ENCODE measurements at regions not wholly inside any gene's neighbourhood (a gene's known extent, or its start where the extent isn't known, plus 50 kb on each side); places are given as distances from the start of the nearest gene placed in this dataset.

DNA sequence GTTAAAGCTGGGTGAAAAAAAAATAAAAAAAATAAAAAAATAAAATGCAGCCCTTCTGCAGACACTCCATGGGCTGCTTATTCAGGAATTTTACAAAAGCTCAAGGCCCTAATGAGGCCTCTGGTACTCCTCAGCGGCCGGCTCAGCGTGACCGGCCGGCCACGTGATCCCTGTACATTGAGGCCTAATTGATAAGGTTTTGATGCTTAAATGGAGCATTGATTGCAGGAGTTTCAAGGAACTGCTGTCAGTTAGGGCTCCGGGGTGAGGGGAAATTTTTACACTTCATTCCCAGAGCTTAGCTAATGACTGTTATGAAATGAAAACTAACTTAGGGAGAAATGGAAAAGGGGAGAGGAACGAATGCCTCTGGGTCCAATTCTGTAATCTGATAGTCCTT lies 368.8 kb upstream of the KIRREL3 start:
- FAIRE-seq: no peak

- no peak for FAIRE-seq
Measured at GRCh38 chr11:127362754-127363308, 362.3 kb upstream of the KIRREL3 start.

DNA sequence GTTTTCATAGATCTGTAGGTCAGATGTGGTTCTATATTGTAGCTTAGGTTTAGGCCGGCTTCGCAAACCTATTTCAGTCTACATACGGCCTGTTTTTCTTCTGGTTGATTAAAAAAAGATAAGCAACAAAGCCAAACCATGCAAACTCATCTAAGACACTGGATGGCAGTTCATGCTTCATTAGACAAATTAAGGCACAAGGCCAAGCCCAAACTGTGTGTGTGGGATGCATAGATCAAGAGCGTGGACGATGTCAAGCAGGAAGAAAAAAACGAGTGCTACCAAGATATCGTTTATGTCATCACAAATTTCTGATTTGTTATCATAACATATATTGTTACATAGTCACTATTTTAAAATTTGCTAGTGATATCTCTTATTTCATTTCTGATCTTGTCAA lies 357.6 kb upstream of the KIRREL3 start:
- no peak for FAIRE-seq

DNA sequence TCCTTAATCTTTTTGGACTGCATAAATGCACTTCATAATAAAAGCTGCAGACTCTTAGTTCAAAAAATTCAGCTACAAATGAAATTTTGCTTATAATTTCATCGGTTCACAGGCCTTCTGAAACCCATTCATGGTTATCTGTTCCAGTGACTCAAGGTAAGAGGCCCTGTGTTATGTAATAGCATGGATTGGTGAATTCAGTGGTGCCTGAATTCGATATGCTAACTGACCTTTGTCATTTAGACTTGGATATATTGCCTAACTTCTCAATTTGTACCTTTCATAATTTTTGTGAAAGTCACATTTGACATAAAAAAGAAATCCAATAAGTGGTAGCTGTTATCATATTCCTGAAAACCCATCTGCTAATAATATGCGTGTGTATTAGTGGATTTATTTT lies 349.9 kb upstream of the KIRREL3 start:
- FAIRE-seq: no peak

GRCh38 chr11:127345819-127346459 lies 345.4 kb upstream of the KIRREL3 start:
- no peak for FAIRE-seq

DNA sequence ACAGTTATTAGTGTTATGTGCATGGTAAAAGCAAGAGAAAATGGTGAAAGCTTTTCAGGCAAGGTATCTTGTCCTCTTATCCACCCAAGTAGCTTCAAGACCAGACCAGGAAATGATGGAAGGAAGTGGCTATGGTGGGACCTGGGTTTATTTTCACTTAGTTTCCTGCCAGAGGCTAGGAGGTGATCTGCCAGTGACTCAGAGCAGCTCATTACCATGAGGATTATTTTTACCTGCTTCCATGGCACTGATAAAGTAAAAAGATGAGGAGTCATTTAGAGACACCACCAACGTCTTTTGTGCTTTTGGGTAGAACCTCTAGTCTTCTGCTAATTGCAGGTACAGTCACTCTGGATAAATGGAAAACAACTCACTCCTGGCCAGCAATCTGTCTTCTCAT lies 339.9 kb upstream of the KIRREL3 start:
- no peak for FAIRE-seq

GRCh38 chr11:127339376-127339775 lies 338.8 kb upstream of the KIRREL3 start:
- no peak for FAIRE-seq

- no peak for FAIRE-seq
Measured at GRCh38 chr11:127338380-127339259, 338.1 kb upstream of the KIRREL3 start.

GRCh38 chr11:127334466-127334865 lies 333.9 kb upstream of the KIRREL3 start:
- FAIRE-seq: no peak

DNA sequence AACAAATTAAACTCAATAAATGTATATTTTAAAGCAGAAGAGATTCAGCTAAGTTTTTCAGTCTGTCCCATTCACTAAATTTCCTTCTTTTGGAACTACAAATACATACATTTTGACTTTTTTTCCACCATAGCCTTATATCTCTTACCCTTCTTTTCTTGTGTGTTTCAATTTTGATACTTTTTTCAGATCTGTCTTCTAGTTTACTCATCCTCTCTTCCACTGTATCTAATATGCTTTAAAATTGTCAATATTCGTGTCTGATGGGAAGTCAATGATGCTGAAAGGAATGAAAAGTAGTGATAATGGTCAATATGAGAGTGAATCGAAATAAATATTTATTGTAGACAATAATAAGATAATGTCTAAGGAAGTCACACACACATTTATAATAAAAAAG lies 332.3 kb upstream of the KIRREL3 start:
- FAIRE-seq: no peak

GRCh38 chr11:127330044-127330443 lies 329.5 kb upstream of the KIRREL3 start:
- no peak for FAIRE-seq

- no peak for FAIRE-seq
Measured at GRCh38 chr11:127308291-127308690, 307.7 kb upstream of the KIRREL3 start.

GRCh38 chr11:127307700-127308099 lies 307.1 kb upstream of the KIRREL3 start:
- FAIRE-seq: no peak

DNA sequence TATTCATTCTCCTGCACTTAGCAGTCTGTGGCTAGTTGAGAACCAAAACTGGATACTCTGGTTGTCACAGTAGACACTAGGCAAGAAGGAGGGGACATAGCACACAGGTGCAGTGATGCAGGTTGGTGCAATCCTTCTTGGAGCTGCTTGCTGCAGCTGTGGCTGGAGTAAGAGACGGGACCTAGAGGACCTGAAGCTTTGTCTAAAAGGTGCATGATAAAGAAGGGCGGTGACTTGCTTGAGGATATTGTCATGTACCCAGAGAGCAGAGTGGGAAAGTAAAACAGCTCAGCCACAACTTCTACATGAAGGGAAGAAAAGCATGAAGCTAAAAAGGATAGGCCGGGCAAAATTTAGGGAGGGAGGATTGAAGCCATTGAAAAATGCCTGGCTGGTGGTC lies 304.1 kb upstream of the KIRREL3 start:
- FAIRE-seq: no peak

DNA sequence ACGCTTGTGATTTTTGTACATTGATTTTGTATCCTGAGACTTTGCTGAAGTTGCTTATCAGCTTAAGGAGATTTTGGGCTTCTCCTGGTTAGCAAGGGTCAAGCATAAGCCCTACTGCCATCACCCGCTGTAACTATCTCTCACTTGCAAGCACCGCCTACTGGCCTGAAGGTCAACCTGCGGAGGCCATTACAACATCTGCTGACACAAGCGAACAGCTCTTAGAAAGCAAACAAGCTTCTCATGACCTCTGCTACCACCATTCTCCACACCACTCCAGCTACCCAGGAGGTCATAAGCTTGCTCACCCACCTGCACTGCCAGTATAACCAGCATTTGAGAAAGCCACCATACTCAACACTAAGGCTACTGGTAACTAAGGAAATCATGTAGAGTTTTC lies 288.4 kb upstream of the KIRREL3 start:
- no peak for FAIRE-seq

- FAIRE-seq: no peak
Measured at GRCh38 chr11:127281534-127281933, 281.0 kb upstream of the KIRREL3 start.

DNA sequence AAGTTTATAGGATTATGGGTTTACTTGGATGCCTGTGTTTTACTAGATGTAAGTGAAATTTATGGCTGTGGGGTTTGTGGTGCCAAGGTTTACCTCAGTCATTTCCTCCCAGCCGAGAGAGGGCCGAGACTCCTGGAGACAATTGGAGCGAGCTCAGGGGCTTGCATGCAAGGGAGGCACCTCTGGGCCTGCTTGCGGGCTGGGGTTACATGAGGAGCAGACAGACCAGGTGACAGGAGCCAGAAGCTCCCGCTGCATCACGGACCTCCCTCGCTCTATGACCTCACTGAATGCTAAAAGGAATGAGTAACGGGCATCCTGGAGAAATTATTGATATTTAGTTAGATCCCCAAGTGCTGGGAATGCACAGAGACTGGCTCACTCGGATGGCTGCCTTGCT lies 275.2 kb upstream of the KIRREL3 start:
- no peak for FAIRE-seq

- FAIRE-seq: no peak
Measured at GRCh38 chr11:127274328-127274676, 273.7 kb upstream of the KIRREL3 start.

DNA sequence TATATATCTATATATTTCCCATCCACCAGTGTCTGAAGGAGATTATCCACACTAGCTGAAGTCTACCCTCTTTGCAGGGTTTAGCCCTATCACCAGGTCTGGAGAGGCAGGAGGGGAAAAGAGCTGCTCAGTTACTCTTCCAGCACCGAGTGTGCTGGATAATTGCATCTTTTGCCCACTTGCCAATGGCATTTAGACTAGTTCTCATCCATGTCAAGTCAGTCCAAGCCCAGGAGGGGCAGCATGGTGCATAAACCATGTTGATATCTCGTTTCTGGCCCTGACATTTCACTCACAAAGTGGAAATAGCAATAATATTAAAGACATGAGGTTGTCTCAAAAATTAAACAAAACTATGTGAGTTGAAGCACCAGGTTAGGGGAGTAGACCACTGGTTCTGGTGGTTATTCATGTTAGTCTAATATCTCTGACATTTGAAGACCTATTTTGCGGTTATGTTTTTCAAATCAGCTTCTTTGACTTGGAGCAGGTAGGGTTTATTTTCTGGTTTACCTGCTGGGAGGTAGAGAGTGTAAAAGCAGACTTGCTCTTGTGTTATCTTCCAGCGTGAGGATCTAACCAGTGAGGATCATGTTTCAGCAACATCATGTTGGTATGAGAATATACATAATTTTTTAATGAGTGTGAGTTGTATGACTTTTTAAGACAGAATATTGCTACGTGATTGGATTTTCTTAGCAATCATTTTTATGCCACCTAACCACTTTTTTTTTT lies 273.2 kb upstream of the KIRREL3 start:
- FAIRE-seq: no peak

GRCh38 chr11:127270851-127271250 lies 270.3 kb upstream of the KIRREL3 start:
- no peak for FAIRE-seq

GRCh38 chr11:127269911-127270310 lies 269.3 kb upstream of the KIRREL3 start:
- no peak for FAIRE-seq

DNA sequence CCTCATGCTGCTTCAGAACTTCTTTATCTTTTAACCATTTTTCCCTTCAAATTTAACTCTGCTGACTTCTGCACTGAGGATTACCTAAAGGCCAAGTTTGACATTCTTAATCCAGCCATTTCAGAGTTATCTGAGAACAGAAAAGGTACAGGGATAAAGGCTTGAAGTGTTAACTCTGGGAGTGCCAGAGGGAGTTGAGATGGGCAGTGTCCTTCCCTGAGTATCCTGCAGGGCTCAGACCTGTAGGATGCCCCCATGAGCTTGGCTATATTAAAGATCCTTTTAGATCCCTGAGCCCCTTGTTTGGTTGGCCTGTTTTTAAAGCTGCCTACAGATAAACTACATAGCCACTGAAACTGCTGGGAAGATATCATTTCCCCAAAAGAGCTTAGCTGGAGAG lies 268.4 kb upstream of the KIRREL3 start:
- FAIRE-seq: no peak

DNA sequence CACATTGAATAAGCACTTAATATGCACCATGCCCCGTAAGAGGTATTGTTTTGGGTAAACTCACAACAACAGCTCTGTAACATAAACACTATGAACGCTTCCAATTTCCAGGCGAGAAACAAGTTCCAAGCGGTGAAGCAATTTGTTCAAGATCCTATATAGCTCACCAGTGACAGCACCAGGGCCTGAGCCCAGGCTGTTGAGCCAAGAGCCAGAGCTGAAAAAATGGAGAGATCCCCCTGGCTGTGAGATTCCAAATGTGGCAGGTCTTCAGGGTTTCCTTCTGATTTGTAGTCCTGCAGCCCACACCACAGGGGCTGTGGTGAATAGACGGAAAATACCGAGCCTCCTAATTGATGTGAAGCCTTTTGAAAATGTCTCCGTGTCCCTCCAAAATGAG lies 268.0 kb upstream of the KIRREL3 start:
- no peak for FAIRE-seq

DNA sequence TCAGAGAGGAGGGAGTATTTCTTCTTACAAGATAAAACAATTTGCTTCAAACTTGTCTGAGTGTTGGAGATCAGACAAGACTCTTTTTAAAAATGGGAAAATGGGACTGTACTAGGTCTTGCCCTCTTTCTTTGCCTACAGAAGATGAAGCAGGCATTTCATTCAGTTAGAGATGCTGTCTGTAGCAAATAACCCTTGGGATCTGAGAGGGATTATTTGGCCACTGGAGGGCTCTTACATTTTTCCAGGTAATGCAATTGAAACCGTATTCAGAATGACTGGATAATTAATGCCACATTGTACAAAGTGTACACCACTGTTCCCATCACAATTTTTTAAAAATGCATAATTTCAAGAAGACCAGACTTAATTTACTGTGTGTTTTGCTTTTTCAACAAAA lies 258.5 kb upstream of the KIRREL3 start:
- no peak for FAIRE-seq
